Endothelial cell of umbilical vein (primary cell): ENCODE measurements at regions not wholly inside any gene's neighbourhood (a gene's known extent, or its start where the extent isn't known, plus 50 kb on each side); places are given as distances from the start of the nearest gene placed in this dataset.

Experiments used
- BruUV-seq: library from RNA; stranded (reverse); fragments of 400-500 nt; replicated peaks from 2 replicates; lab custom pipeline; 2021; lab: Mats Ljungman, UMichigan
- CTCF ChIA-PET: fragments of 300-600, 350-600 bp; sonication (Branson Sonifier 250); formaldehyde crosslinking; loops from one replicate; lab custom pipeline; 2021; ENCODE audit warnings: antibody characterized with exemption, inconsistent platforms; lab: Charles Lee
- POLR2A ChIA-PET: fragments of 300-600, 350-600 bp; sonication (Branson Sonifier 250); formaldehyde crosslinking; loops from one replicate; lab custom pipeline; 2021; ENCODE audit warnings: antibody characterized with exemption, inconsistent platforms; lab: Charles Lee
- DNase-seq: peaks from one replicate; pipeline ENCODE4 v3.0.0-alpha.2; 2011; ENCODE audit warnings: low read depth, low spot score
- FAIRE-seq: peaks from 2 replicates; lab custom pipeline; 2011; peaks lifted over from hg19 to GRCh38; lab: Jason Lieb, UNC
- H2AFZ ChIP-seq: 2 replicates; pipeline ENCODE4 v1.6.0; 2012; ENCODE audit warnings: low read depth, low read length, control low read depth, inconsistent platforms
- H3K27ac ChIP-seq: 2 replicates; pipeline ENCODE4 v1.5.1; 2011; ENCODE audit warnings: low read depth, mild to moderate bottlenecking, control low read depth, low read length, moderate library complexity; ENCODE audit not compliant: insufficient read depth
- H3K27me3 ChIP-seq, 2 experiments: 2 replicates each; pipeline versions ENCODE4 v1.6.0 to v1.6.1; 2011; ENCODE audit warnings: low read length in 2 of 2, mixed read lengths in 1 of 2; ENCODE audit not compliant: control insufficient read depth in 2 of 2, insufficient read depth in 2 of 2
- H3K36me3 ChIP-seq, 2 experiments: 2 replicates in 1 of 2; 3 replicates in 1 of 2; pipeline ENCODE4 v1.5.1; 2011; ENCODE audit warnings: low read length in 2 of 2, mild to moderate bottlenecking in 1 of 2, moderate library complexity in 1 of 2; ENCODE audit not compliant: control insufficient read depth in 2 of 2, insufficient read depth in 2 of 2; ENCODE audit errors: extremely low read depth in 1 of 2
- H3K4me1 ChIP-seq: 3 replicates; pipeline ENCODE4 v1.5.1; 2011; ENCODE audit warnings: mild to moderate bottlenecking, low read length; ENCODE audit not compliant: control insufficient read depth, insufficient read depth; ENCODE audit errors: extremely low read depth
- H3K4me2 ChIP-seq: 2 replicates; pipeline ENCODE4 v1.6.1; 2011; ENCODE audit warnings: low read length, control low read depth, mixed read lengths; ENCODE audit not compliant: insufficient read depth
- H3K4me3 ChIP-seq, 3 experiments: fragments of 200-600 bp in 1 of 3; sonication (generic), shearing (Covaris generic) in 1 of 3; replicated peaks in 1 of 3; 2 replicates each; pipeline ENCODE4 v1.5.1; 2011 to 2016; ENCODE audit warnings: control low read depth in 3 of 3, low read length in 3 of 3, mild to moderate bottlenecking in 2 of 3, inconsistent platforms in 1 of 3, low read depth in 1 of 3, moderate library complexity in 1 of 3; ENCODE audit not compliant: insufficient read depth in 1 of 3
- H3K79me2 ChIP-seq: 2 replicates; pipeline ENCODE4 v1.6.0; 2012; ENCODE audit warnings: low read length, inconsistent platforms; ENCODE audit not compliant: control insufficient read depth, insufficient read depth
- H3K9ac ChIP-seq: replicated peaks from 2 replicates; pipeline ENCODE3; 2011; ENCODE audit warnings: low read length, control low read depth; ENCODE audit not compliant: insufficient read depth; ENCODE audit errors: extremely low read depth
- H3K9me1 ChIP-seq: replicated peaks from 3 replicates; pipeline ENCODE4 v1.6.0; 2011; ENCODE audit warnings: mild to moderate bottlenecking, low read length; ENCODE audit not compliant: control insufficient read depth, insufficient read depth; ENCODE audit errors: extremely low read depth
- H3K9me3 ChIP-seq: replicated peaks from 2 replicates; pipeline ENCODE4 v1.5.1; 2012; ENCODE audit warnings: low read length, inconsistent platforms; ENCODE audit not compliant: control insufficient read depth, insufficient read depth
- H4K20me1 ChIP-seq: replicated peaks from 2 replicates; pipeline ENCODE3; 2011; ENCODE audit warnings: mild to moderate bottlenecking, low read length; ENCODE audit not compliant: control insufficient read depth, insufficient read depth; ENCODE audit errors: extremely low read depth
- CTCF ChIP-seq, 2 donors: IDR thresholded peaks; 1 replicate in 1 of 2; 2 replicates in 1 of 2; pipeline ENCODE4 v1.5.1; 2011; ENCODE audit warnings: low read length in 2 of 2, mild to moderate bottlenecking in 2 of 2, moderate library complexity in 2 of 2, control low read depth in 1 of 2, inconsistent platforms in 1 of 2, low read depth in 1 of 2; ENCODE audit not compliant: insufficient read depth in 1 of 2; ENCODE audit errors: extremely low read depth in 1 of 2
- EZH2 ChIP-seq: IDR thresholded peaks from 2 replicates; pipeline ENCODE4 v1.6.1; 2012; ENCODE audit warnings: borderline replicate concordance, low read depth, mild to moderate bottlenecking, moderate library complexity, low read length, inconsistent platforms; ENCODE audit not compliant: severe bottlenecking
- FOS ChIP-seq: IDR thresholded peaks from 2 replicates; pipeline ENCODE4 v1.6.1; 2011; ENCODE audit warnings: mild to moderate bottlenecking, low read length, moderate library complexity, borderline replicate concordance; ENCODE audit not compliant: insufficient read depth
- GATA2 ChIP-seq: IDR thresholded peaks from 2 replicates; pipeline ENCODE4 v1.7.0; 2011; ENCODE audit warnings: low read depth, mild to moderate bottlenecking, moderate library complexity, mixed read lengths, low read length; ENCODE audit not compliant: insufficient read length, insufficient read depth
- JUN ChIP-seq: IDR thresholded peaks from 2 replicates; pipeline ENCODE4 v1.6.1; 2011; ENCODE audit warnings: borderline replicate concordance, low read depth; ENCODE audit not compliant: insufficient read length, insufficient read depth
- MAX ChIP-seq: IDR thresholded peaks from 2 replicates; pipeline ENCODE4 v1.6.1; 2011; ENCODE audit not compliant: insufficient read depth, insufficient read length
- MYC ChIP-seq: IDR thresholded peaks from one replicate; pipeline ENCODE4 v1.6.1; 2011; ENCODE audit warnings: mild to moderate bottlenecking, low read depth, low read length
- POLR2A ChIP-seq: IDR thresholded peaks from 2 replicates; pipeline ENCODE4 v1.6.1; 2012; ENCODE audit warnings: low read depth, mild to moderate bottlenecking, control low read depth, low read length
- POLR2AphosphoS5 ChIP-seq: IDR thresholded peaks from 2 replicates; pipeline ENCODE4 v1.6.1; 2012; ENCODE audit warnings: low read depth, mild to moderate bottlenecking, control low read depth, low read length, moderate library complexity; ENCODE audit not compliant: insufficient read depth
- dilution Hi-C: fragments of 300-500 bp; cut with MboI; formaldehyde crosslinking; loops from one replicate; pipeline ENCODE4 v1.15.0; 2019; ENCODE audit warnings: low sequenced_read_pairs; ENCODE audit not compliant: extremely low pct_ligation_motif_present
- intact Hi-C: fragments of 100-400 bp; cut with micrococcal nuclease; formaldehyde crosslinking; loops from one replicate; pipeline ENCODE4 v1.10.0; 2022

- Histone ChIP-seq H3K4me3 (no peak overlapping the region), H3K36me3 (no peaks in the 10 kb centered on the region), H4K20me1 (no peaks in the 10 kb centered on the region), H3K9me3 (no peaks in the 10 kb centered on the region), H3K4me1 (no peaks in the 10 kb centered on the region), H2AFZ (no peak overlapping the region), H3K79me2 (no peaks in the 10 kb centered on the region), H3K9ac (no peak overlapping the region), H3K9me1 (no peaks in the 10 kb centered on the region), H3K4me2 (no peak overlapping the region), H3K27ac (no peak overlapping the region), H3K27me3 (no peaks in the 10 kb centered on the region)
- TF ChIP-seq GATA2 = no peak
- TF ChIP-seq FOS = no peak
- no peak for TF ChIP-seq MAX
- TF ChIP-seq JUN = no peak
- TF ChIP-seq POLR2A = no peak
- TF ChIP-seq CTCF (IDR thresholded peaks at IDR 0.05; ENCODE audit: extremely low read depth in 1 of 2, insufficient read depth in 1 of 2, low read depth in 1 of 2, low read length in 2 of 2) = no peak
- no peak for TF ChIP-seq MYC
- no peak for TF ChIP-seq EZH2
- no peak for TF ChIP-seq POLR2AphosphoS5
- POLR2A ChIA-PET = no interaction called here
- intact Hi-C loops = no loop called here
- FAIRE-seq (no peak), DNase-seq (no peak)
- dilution Hi-C loops = no loop called here
- CTCF ChIA-PET = no interaction called here
- BruUV-seq = no TSS peak
Observed at GRCh38 chr3:117763561-117763960, 1054.0 kb downstream of the TUSC7 start.
